Osteoblast (primary cell): ENCODE measurements at regions not wholly inside any gene's neighbourhood (a gene's known extent, or its start where the extent isn't known, plus 50 kb on each side); places are given as distances from the start of the nearest gene placed in this dataset.

Experiments
- DNase-seq: peaks from one replicate; pipeline ENCODE4 v3.0.0; 2011; ENCODE audit warnings: low spot score, mixed read lengths; ENCODE audit not compliant: insufficient read length; ENCODE audit errors: missing footprints
- H2AFZ ChIP-seq: 2 replicates; pipeline ENCODE4 v1.6.0; 2011; ENCODE audit warnings: mild to moderate bottlenecking, low read length
- H3K27ac ChIP-seq: 2 replicates; pipeline ENCODE4 v1.5.1; 2011; ENCODE audit warnings: mild to moderate bottlenecking, low read depth, low read length, moderate library complexity
- H3K27me3 ChIP-seq: 2 replicates; pipeline ENCODE4 v1.6.0; 2012; ENCODE audit warnings: mild to moderate bottlenecking, control low read depth, inconsistent platforms, low read length, moderate library complexity; ENCODE audit not compliant: insufficient read depth
- H3K36me3 ChIP-seq: 2 replicates; pipeline ENCODE4 v1.5.1; 2011; ENCODE audit warnings: mild to moderate bottlenecking, low read length, control low read depth, moderate library complexity; ENCODE audit not compliant: insufficient read depth
- H3K4me1 ChIP-seq: 2 replicates; pipeline ENCODE4 v1.5.1; 2011; ENCODE audit warnings: mild to moderate bottlenecking, low read length, control low read depth, moderate library complexity; ENCODE audit not compliant: insufficient read depth
- H3K4me2 ChIP-seq: 2 replicates; pipeline ENCODE4 v1.6.0; 2011; ENCODE audit warnings: mild to moderate bottlenecking, low read length; ENCODE audit not compliant: insufficient read depth
- H3K4me3 ChIP-seq: fragments of 200-600 bp; sonication (generic); 3 replicates; pipeline ENCODE4 v1.5.1; 2012; ENCODE audit warnings: mild to moderate bottlenecking, low read length, inconsistent platforms; ENCODE audit not compliant: insufficient read depth
- H3K79me2 ChIP-seq: 2 replicates; pipeline ENCODE4 v1.6.0; 2012; ENCODE audit warnings: mild to moderate bottlenecking, low read length, control low read depth, inconsistent platforms; ENCODE audit not compliant: insufficient read depth
- H3K9me3 ChIP-seq: 2 replicates; pipeline ENCODE4 v1.5.1; 2011; ENCODE audit warnings: low read depth, low read length, control low read depth
- H4K20me1 ChIP-seq: 2 replicates; pipeline ENCODE4 v1.6.0; 2012; ENCODE audit warnings: mild to moderate bottlenecking, low read length, control low read depth; ENCODE audit not compliant: insufficient read depth
- CTCF ChIP-seq: IDR thresholded peaks from 2 replicates; pipeline ENCODE4 v1.5.1; 2011; ENCODE audit warnings: mild to moderate bottlenecking, low read depth, low read length, moderate library complexity; ENCODE audit errors: extremely low read depth

GRCh38 chr2:172288603-172289002 is 138.8 kb upstream of the ITGA6 start:
- H3K9me3 ChIP-seq: no peaks in the 10 kb centered on the region
- H3K79me2 ChIP-seq: no peaks in the 10 kb centered on the region
- H4K20me1 ChIP-seq: no peaks in the 10 kb centered on the region
- H3K4me1 ChIP-seq: peaks cover 22% of the 10 kb centered on the region
- H3K4me3 ChIP-seq: no peak overlapping the region
- H3K4me2 ChIP-seq: no peak overlapping the region
- peak; percentile 72 for DNase-seq
- no peaks in the 10 kb centered on the region for H3K36me3 ChIP-seq
- H2AFZ ChIP-seq: no peak overlapping the region
- H3K27me3 ChIP-seq: no peaks in the 10 kb centered on the region
- no peak overlapping the region for H3K27ac ChIP-seq
- TF ChIP-seq CTCF: no peak

- Histone ChIP-seq H3K9me3 (no peaks in the 10 kb centered on the region), H3K27me3 (peaks cover 7% of the 10 kb centered on the region), H3K4me1 (peaks cover 7% of the 10 kb centered on the region), H4K20me1 (no peaks in the 10 kb centered on the region), H3K4me2 (no peak overlapping the region), H3K27ac (no peak overlapping the region), H3K79me2 (no peaks in the 10 kb centered on the region), H3K4me3 (no peak overlapping the region), H3K36me3 (no peaks in the 10 kb centered on the region), H2AFZ (peak overlapping the region; percentile 59)
- no peak for TF ChIP-seq CTCF
- peak; percentile 71 for DNase-seq
Observed at GRCh38 chr2:172293952-172294351, 133.4 kb upstream of the ITGA6 start.

- no peaks in the 10 kb centered on the region for H3K36me3 ChIP-seq
- no peaks in the 10 kb centered on the region for H4K20me1 ChIP-seq
- H3K9me3 ChIP-seq: no peaks in the 10 kb centered on the region
- no peaks in the 10 kb centered on the region for H3K79me2 ChIP-seq
- H3K4me2 ChIP-seq: no peak overlapping the region
- peaks cover 9% of the 10 kb centered on the region for H3K4me1 ChIP-seq
- no peak overlapping the region for H3K4me3 ChIP-seq
- peaks cover 7% of the 10 kb centered on the region for H3K27me3 ChIP-seq
- H2AFZ ChIP-seq: no peak overlapping the region
- H3K27ac ChIP-seq: no peak overlapping the region
- TF ChIP-seq CTCF: no peak
- no peak for DNase-seq
Observed at GRCh38 chr2:172294983-172295382, 132.4 kb upstream of the ITGA6 start.

GRCh38 chr2:172295677-172296076 is 131.7 kb upstream of the ITGA6 start:
- no peak for TF ChIP-seq CTCF
- H3K27me3 ChIP-seq: peaks cover 7% of the 10 kb centered on the region
- no peak overlapping the region for H3K27ac ChIP-seq
- no peaks in the 10 kb centered on the region for H4K20me1 ChIP-seq
- H3K4me2 ChIP-seq: no peak overlapping the region
- no peak for DNase-seq
- H3K9me3 ChIP-seq: no peaks in the 10 kb centered on the region
- no peak overlapping the region for H3K4me3 ChIP-seq
- H3K79me2 ChIP-seq: no peaks in the 10 kb centered on the region
- H2AFZ ChIP-seq: no peak overlapping the region
- H3K4me1 ChIP-seq: peaks cover 10% of the 10 kb centered on the region
- H3K36me3 ChIP-seq: no peaks in the 10 kb centered on the region
